ENCODE measurements at regions not wholly inside any gene's neighbourhood (a gene's known extent, or its start where the extent isn't known, plus 50 kb on each side); places are given as distances from the start of the nearest gene placed in this dataset.

DNA sequence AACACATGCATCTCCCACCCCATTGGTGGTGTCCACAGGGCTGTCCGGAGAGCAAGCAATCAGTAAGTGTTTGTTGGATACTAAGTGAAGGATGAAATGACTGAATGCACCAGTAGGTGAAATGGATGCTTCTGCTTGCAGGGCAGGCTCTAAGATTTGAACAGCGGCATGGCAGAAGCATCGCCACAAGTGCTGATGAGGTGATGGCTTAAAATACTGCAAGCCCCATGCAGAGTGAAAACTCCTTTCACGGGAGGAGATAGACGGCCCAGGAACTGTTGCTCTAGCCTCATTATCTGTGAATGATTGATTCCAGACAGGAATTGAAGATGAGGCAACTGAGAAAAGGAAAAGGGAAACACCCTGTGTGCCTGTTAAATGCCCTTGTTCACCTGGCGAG lies 158.9 kb downstream of the LY86 start:
- H3K9me1 ChIP-seq (replicated peaks; ENCODE audit: control insufficient read depth, extremely low read depth, insufficient read depth, low read length): no peaks in the 10 kb centered on the region
- H3K4me3 ChIP-seq (replicated peaks in 1 of 3; ENCODE audit: insufficient read depth in 1 of 3, low read depth in 1 of 3, low read length in 3 of 3): no peak overlapping the region
- no peak overlapping the region for H3K9ac ChIP-seq (replicated peaks; ENCODE audit: extremely low read depth, insufficient read depth, low read length)
- no peaks in the 10 kb centered on the region for H3K36me3 ChIP-seq (ENCODE audit: control insufficient read depth in 2 of 2, extremely low read depth in 1 of 2, insufficient read depth in 2 of 2, low read length in 2 of 2)
- H3K9me3 ChIP-seq (replicated peaks; ENCODE audit: control insufficient read depth, insufficient read depth, low read length): no peaks in the 10 kb centered on the region
- no TSS peak for BruUV-seq (replicated peaks)
- ChIA-PET CTCF (no interaction called here), POLR2A (no interaction called here)
- intact Hi-C loops (cut with micrococcal nuclease): no loop called here
- dilution Hi-C loops (cut with MboI; ENCODE audit: extremely low pct_ligation_motif_present, low sequenced_read_pairs): no loop called here
- H3K27ac ChIP-seq (ENCODE audit: insufficient read depth, low read depth, low read length): no peak overlapping the region
- peaks cover 4 to 7% of the 10 kb centered on the region in 2 experiments for H3K27me3 ChIP-seq (ENCODE audit: control insufficient read depth in 2 of 2, insufficient read depth in 2 of 2, low read length in 2 of 2)
- H4K20me1 ChIP-seq (replicated peaks; ENCODE audit: control insufficient read depth, extremely low read depth, insufficient read depth, low read length): no peaks in the 10 kb centered on the region
- no peak overlapping the region for H2AFZ ChIP-seq (ENCODE audit: low read depth, low read length)
- TF ChIP-seq JUN (IDR thresholded peaks at IDR 0.05; ENCODE audit: borderline replicate concordance, insufficient read depth, insufficient read length, low read depth) (no peak), FOS (IDR thresholded peaks at IDR 0.05; ENCODE audit: borderline replicate concordance, insufficient read depth, low read length) (no peak), GATA2 (IDR thresholded peaks at IDR 0.05; ENCODE audit: insufficient read depth, insufficient read length, low read depth, low read length) (no peak), MYC (IDR thresholded peaks at IDR 0.05; ENCODE audit: low read depth, low read length) (no peak), POLR2AphosphoS5 (IDR thresholded peaks at IDR 0.05; ENCODE audit: insufficient read depth, low read depth, low read length) (no peak), POLR2A (IDR thresholded peaks at IDR 0.05; ENCODE audit: low read depth, low read length) (no peak), EZH2 (IDR thresholded peaks at IDR 0.05; ENCODE audit: borderline replicate concordance, low read depth, low read length, severe bottlenecking) (no peak)
- TF ChIP-seq, protein P1, sequence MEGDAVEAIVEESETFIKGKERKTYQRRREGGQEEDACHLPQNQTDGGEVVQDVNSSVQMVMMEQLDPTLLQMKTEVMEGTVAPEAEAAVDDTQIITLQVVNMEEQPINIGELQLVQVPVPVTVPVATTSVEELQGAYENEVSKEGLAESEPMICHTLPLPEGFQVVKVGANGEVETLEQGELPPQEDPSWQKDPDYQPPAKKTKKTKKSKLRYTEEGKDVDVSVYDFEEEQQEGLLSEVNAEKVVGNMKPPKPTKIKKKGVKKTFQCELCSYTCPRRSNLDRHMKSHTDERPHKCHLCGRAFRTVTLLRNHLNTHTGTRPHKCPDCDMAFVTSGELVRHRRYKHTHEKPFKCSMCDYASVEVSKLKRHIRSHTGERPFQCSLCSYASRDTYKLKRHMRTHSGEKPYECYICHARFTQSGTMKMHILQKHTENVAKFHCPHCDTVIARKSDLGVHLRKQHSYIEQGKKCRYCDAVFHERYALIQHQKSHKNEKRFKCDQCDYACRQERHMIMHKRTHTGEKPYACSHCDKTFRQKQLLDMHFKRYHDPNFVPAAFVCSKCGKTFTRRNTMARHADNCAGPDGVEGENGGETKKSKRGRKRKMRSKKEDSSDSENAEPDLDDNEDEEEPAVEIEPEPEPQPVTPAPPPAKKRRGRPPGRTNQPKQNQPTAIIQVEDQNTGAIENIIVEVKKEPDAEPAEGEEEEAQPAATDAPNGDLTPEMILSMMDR (IDR thresholded peaks at IDR 0.05; ENCODE audit: extremely low read depth in 1 of 2, insufficient read depth in 1 of 2, low read depth in 1 of 2, low read length in 2 of 2): no peak
- TF ChIP-seq, protein P2, sequence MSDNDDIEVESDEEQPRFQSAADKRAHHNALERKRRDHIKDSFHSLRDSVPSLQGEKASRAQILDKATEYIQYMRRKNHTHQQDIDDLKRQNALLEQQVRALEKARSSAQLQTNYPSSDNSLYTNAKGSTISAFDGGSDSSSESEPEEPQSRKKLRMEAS (IDR thresholded peaks at IDR 0.05; ENCODE audit: insufficient read depth, insufficient read length): no peak
- FAIRE-seq (no peak), DNase-seq (ENCODE audit: low read depth, low spot score) (no peak)
- H3K79me2 ChIP-seq (ENCODE audit: control insufficient read depth, insufficient read depth, low read length): no peaks in the 10 kb centered on the region
- H3K4me1 ChIP-seq (ENCODE audit: control insufficient read depth, extremely low read depth, insufficient read depth, low read length): no peaks in the 10 kb centered on the region
- H3K4me2 ChIP-seq (ENCODE audit: insufficient read depth, low read length): no peak overlapping the region
